ENCODE measurements at regions not wholly inside any gene's neighbourhood (a gene's known extent, or its start where the extent isn't known, plus 50 kb on each side); places are given as distances from the start of the nearest gene placed in this dataset.

- no peak for DNase-seq (ENCODE audit: low spot score)
- no peak for TF ChIP-seq CTCF (IDR thresholded peaks at IDR 0.05; ENCODE audit: extremely low read depth, insufficient read depth, missing control alignments)
- in situ Hi-C loops (cut with MboI; ENCODE audit: low pct_unique_long_range_greater_than_20kb, low sequenced_read_pairs, unreplicated experiment) = no loop called here
Measured at GRCh38 chr10:123269017-123269552, 114.9 kb downstream of the BUB3 start.

- in situ Hi-C loops (cut with MboI; ENCODE audit: low pct_unique_long_range_greater_than_20kb, low sequenced_read_pairs, unreplicated experiment) = no loop called here
Measured at GRCh38 chr10:123269675-123270074, 115.5 kb downstream of the BUB3 start.

GRCh38 chr10:123270221-123270620, 116.0 kb downstream of the BUB3 start:
- in situ Hi-C loops (cut with MboI; ENCODE audit: low pct_unique_long_range_greater_than_20kb, low sequenced_read_pairs, unreplicated experiment) = no loop called here
- no peak for TF ChIP-seq CTCF (IDR thresholded peaks at IDR 0.05; ENCODE audit: extremely low read depth, insufficient read depth, missing control alignments)
- no peak for DNase-seq (ENCODE audit: low spot score)

More at GRCh38 chr10:123269675-123270074, 115.5 kb downstream of the BUB3 start:
- TF ChIP-seq CTCF (IDR thresholded peaks at IDR 0.05; ENCODE audit: extremely low read depth, insufficient read depth, missing control alignments) = no peak
- DNase-seq (ENCODE audit: low spot score) = no peak

- no peak for TF ChIP-seq CTCF (IDR thresholded peaks at IDR 0.05; ENCODE audit: extremely low read depth, insufficient read depth, missing control alignments)
- in situ Hi-C loops (cut with MboI; ENCODE audit: low pct_unique_long_range_greater_than_20kb, low sequenced_read_pairs, unreplicated experiment) = no loop called here
- no peak for DNase-seq (ENCODE audit: low spot score)
Measured at GRCh38 chr10:123270806-123271205, 116.6 kb downstream of the BUB3 start.

- no peak for DNase-seq (ENCODE audit: low spot score)
- in situ Hi-C loops (cut with MboI; ENCODE audit: low pct_unique_long_range_greater_than_20kb, low sequenced_read_pairs, unreplicated experiment) = no loop called here
- TF ChIP-seq CTCF (IDR thresholded peaks at IDR 0.05; ENCODE audit: extremely low read depth, insufficient read depth, missing control alignments) = no peak
Measured at GRCh38 chr10:123272171-123272570, 118.0 kb downstream of the BUB3 start.

- DNase-seq (ENCODE audit: low spot score) = no peak
- in situ Hi-C loops (cut with MboI; ENCODE audit: low pct_unique_long_range_greater_than_20kb, low sequenced_read_pairs, unreplicated experiment) = no loop called here
- no peak for TF ChIP-seq CTCF (IDR thresholded peaks at IDR 0.05; ENCODE audit: extremely low read depth, insufficient read depth, missing control alignments)
Measured at GRCh38 chr10:123274306-123275135, 120.3 kb downstream of the BUB3 start.
